ENCODE measurements at regions not wholly inside any gene's neighbourhood (a gene's known extent, or its start where the extent isn't known, plus 50 kb on each side); places are given as distances from the start of the nearest gene placed in this dataset.

DNA sequence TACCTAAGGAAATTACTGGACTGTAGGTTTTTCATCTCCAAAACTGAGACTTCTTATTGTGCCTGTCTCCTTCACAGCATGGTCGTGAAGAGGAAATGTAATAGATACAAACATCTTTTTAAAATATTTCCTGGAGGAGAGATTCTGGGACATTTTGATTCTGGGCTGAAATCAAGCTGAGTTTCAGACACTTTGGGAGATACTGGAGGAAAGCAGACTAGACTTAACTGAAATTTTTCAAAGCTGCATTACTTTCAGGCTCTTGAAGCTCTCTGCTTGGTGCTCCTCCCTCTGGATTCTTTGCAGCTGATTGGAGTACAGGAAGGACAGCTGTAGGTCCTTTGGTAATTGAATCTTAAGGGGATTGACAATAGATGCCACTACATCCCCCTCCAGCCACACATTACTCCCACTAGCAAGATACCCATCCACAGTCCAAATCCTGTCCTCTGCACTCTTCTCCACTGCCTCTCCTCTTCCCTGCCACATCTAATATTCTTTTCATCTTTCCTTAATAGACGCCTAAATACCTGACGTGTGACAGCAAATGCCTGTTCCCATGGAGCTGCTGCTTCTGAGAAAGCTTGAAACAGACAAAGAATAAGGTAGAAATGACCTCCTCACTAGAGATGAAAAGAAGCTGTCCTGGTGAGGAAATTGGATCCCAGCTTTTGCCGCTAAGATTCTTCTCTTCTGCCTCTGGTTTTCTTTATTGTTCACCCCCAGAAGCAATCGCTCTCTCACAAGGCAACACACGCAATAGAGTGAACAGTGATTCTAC, 111.5 kb upstream of the PHYHIPL start:
- no peak for DNase-seq (ENCODE audit: low spot score)
- no peak for ATAC-seq
- intact Hi-C loops (cut with DNase I): no loop called here

GRCh38 chr10:59068581-59069191, 107.8 kb upstream of the PHYHIPL start:
- DNase-seq (ENCODE audit: low spot score) (no peak), ATAC-seq (peak; percentile 70)
- intact Hi-C loops (cut with DNase I): no loop called here

- intact Hi-C loops (cut with DNase I): no loop called here
- DNase-seq (ENCODE audit: low spot score) (no peak), ATAC-seq (no peak)
Measured at GRCh38 chr10:59072038-59072437, 104.4 kb upstream of the PHYHIPL start.

DNA sequence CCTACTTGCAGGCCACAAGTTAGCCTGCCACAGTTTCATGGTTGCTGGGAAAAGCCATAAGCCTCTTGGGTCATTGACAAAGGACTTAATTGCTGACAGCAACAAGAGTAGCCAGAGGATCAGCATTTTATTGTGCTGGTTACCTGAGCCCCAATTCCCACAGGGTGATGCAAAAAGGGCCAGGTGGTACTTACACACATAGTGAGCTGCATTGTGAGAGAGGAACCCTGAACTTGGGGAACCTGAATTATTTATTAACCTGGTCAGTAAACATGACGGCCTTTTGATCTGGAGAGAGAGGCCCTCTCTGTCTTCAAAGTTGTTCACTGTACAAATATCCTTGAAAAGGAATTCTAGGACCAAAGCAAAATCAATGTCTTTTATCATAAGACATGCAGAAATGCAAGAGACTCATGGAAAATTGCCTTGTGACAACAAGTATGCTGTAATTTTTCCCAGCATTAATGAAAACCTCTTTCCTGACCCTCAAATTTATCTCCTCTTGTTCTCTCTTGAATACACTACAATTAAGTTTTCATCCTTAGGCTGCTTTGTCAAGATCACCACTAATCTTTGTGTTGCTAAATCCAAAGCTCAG, 102.9 kb upstream of the PHYHIPL start:
- no peak for ATAC-seq
- DNase-seq (ENCODE audit: low spot score): no peak
- intact Hi-C loops (cut with DNase I): no loop called here

- intact Hi-C loops (cut with DNase I): no loop called here
- ATAC-seq: no peak
- no peak for DNase-seq (ENCODE audit: low spot score)
Measured at GRCh38 chr10:59075576-59075975, 100.9 kb upstream of the PHYHIPL start.

GRCh38 chr10:59077855-59078254, 98.6 kb upstream of the PHYHIPL start:
- DNase-seq (ENCODE audit: low spot score) (no peak), ATAC-seq (no peak)
- intact Hi-C loops (cut with DNase I): no loop called here

DNA sequence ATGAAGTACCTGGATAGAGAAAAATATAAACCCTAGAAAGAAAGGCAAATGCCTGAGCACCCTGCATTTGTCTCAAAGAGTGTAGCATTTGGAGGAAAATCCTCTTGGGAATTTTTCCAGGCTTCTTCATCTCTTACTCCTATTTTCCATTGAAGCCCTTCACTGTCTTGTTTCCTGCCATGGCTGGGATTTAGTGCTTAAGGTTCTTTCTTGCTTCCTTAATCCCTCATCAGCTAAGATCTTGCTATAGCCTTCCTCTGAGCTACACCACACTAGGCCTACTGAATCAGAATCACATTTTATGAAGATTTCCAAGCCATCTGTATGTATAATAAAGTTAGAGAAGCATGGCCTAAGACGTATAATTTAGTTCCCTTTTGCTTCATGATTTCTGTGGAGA, 97.5 kb upstream of the PHYHIPL start:
- intact Hi-C loops (cut with DNase I): no loop called here
- no peak for ATAC-seq
- DNase-seq (ENCODE audit: low spot score): no peak

- intact Hi-C loops (cut with DNase I): loop anchor here (5.0 kb wide), 1 partner anchor 838 kb away; no protein-coding TSS in a partner anchor
- DNase-seq (ENCODE audit: low spot score) (no peak), ATAC-seq (peak; percentile 82)
Measured at GRCh38 chr10:59079386-59080226, 96.8 kb upstream of the PHYHIPL start.

DNA sequence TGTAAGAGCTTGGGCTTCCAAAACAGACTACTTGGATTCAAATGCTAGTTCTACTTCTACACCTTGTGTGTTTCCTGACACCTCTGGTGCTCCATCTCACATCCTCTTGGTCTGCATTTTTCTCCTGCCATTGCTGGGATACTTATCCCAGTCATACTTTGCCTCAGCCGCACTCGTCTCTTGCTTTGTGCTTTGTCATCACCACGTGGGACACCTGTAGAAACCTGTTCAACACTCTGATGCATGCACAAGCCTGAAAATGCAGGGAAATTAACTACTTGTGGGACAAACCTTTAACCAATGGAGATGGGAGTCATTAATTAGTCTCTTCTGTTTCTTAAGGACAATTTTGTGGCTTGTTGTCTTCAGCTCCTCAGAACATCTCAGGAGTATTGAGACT, 94.2 kb upstream of the PHYHIPL start:
- no peak for ATAC-seq
- intact Hi-C loops (cut with DNase I): loop anchor here (5.0 kb wide), 1 partner anchor 835 kb away; no protein-coding TSS in a partner anchor

DNA sequence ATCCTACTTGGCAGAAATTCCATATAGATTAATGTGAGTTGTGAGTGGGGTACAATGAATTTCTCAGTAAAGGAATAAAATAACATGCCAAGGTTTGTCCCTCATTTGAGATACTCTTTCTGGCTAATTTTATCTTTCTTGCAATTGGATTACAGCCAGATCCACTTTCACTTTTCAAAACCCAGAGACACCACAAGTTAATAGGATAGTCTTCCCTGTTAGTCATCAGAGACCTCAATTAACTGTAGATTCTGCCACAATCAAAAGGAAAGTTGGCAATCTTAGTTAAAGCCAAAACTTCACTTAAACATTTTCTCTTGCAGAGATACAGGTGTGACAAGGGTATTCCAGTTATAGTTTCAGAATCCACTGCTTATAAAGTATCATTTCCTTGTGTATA, 91.4 kb upstream of the PHYHIPL start:
- intact Hi-C loops (cut with DNase I): no loop called here
- DNase-seq (ENCODE audit: low spot score) (no peak), ATAC-seq (no peak)

More for the DNA sequence above, 94.2 kb upstream of the PHYHIPL start:
- DNase-seq (ENCODE audit: low spot score): no peak

DNA sequence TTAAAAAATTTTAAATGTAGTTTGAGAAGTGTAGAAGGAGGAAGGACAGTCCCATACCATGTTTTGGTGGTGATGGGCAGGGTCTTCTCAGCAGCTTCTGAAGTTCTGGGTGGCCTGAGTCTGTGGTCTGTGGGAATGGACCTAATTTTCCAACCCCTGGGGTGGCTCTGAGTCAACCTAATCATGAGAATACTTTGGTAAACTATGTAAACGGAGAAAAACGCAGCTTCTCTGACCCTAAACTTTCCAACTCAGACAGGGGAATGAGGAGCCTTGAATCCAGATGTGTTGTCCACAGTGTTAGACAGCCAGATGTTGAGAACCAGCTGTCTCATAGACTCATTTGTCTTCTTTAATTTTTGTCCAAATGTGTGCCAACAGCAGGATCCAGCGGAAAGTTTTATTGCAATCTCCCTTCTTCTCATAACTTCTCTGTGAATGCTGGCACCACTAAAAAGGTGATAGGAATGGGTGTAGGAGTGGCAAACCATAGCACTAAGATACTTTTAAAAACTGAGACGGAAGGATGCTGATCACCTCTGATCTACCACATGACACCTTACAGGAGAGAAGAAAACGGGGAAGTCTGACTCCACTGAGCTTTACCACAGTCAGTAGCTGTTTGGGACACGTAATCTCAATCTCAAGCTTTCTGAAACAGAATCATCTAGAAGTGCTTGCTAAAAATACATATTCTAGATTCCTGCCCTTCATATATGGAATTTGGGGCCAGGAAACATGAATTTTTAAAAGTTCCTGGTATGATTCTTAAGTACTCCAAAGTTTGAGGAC, 90.5 kb upstream of the PHYHIPL start:
- DNase-seq (ENCODE audit: low spot score) (no peak), ATAC-seq (no peak)
- intact Hi-C loops (cut with DNase I): no loop called here

- DNase-seq (ENCODE audit: low spot score) (no peak), ATAC-seq (no peak)
- intact Hi-C loops (cut with DNase I): no loop called here
Measured at GRCh38 chr10:59087486-59087885, 89.0 kb upstream of the PHYHIPL start.

GRCh38 chr10:59088912-59089573, 87.4 kb upstream of the PHYHIPL start:
- no peak for ATAC-seq
- no peak for DNase-seq (ENCODE audit: low spot score)
- intact Hi-C loops (cut with DNase I): no loop called here

GRCh38 chr10:59090817-59091622, 85.4 kb upstream of the PHYHIPL start:
- peak; percentile 60 for ATAC-seq
- intact Hi-C loops (cut with DNase I): no loop called here
- no peak for DNase-seq (ENCODE audit: low spot score)

- intact Hi-C loops (cut with DNase I): no loop called here
- ATAC-seq (no peak), DNase-seq (ENCODE audit: low spot score) (no peak)
Measured at GRCh38 chr10:59093461-59093860, 83.0 kb upstream of the PHYHIPL start.

DNA sequence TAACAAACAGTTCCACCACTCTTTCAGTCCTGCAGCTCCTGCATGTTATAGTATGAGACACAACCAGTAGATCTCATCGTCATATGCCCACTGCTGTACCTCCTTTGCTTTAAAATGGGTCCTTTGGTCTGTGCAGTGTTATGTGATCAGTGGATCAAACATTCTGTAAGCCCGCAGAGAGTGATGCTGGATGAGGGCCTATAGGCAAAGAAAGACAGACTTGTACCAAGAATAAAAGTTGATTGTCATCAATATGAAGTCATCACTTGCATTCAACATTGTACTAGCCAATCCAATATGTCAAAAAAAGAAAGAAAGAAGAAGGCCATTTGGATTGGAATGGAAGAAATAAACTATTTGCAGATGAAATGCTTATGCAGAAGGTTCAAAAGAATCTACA, 79.8 kb upstream of the PHYHIPL start:
- intact Hi-C loops (cut with DNase I): no loop called here
- DNase-seq (ENCODE audit: low spot score): no peak
- no peak for ATAC-seq

- ATAC-seq: peak; percentile 78
- DNase-seq (ENCODE audit: low spot score): no peak
- intact Hi-C loops (cut with DNase I): no loop called here
Measured at GRCh38 chr10:59098387-59098786, 78.1 kb upstream of the PHYHIPL start.
